ENCODE measurements at regions not wholly inside any gene's neighbourhood (a gene's known extent, or its start where the extent isn't known, plus 50 kb on each side); places are given as distances from the start of the nearest gene placed in this dataset.

- TF ChIP-seq CTCF (IDR thresholded peaks at IDR 0.05; ENCODE audit: low read depth, low read length, poor library complexity, severe bottlenecking) (no peak), EZH2phosphoT487 (IDR thresholded peaks at IDR 0.05; ENCODE audit: borderline replicate concordance, low read length) (no peak)
Observed at GRCh38 chr2:204425821-204426220, 119.5 kb upstream of the PARD3B start.

All from DOHH2 (cell line).